ENCODE measurements at regions not wholly inside any gene's neighbourhood (a gene's known extent, or its start where the extent isn't known, plus 50 kb on each side); places are given as distances from the start of the nearest gene placed in this dataset.

GRCh38 chr5:82367930-82368329, 89.8 kb upstream of the RPS23 start (continued):
- TF ChIP-seq BRCA1 (IDR thresholded peaks at IDR 0.05; ENCODE audit: low read depth, low read length), result no peak

Data from H1 (cell line).